ENCODE measurements at regions not wholly inside any gene's neighbourhood (a gene's known extent, or its start where the extent isn't known, plus 50 kb on each side); places are given as distances from the start of the nearest gene placed in this dataset.

- TF ChIP-seq CTCF (IDR thresholded peaks at IDR 0.05; ENCODE audit: low read length) (no peak), EZH2 (IDR thresholded peaks at IDR 0.05; ENCODE audit: borderline replicate concordance, low read length) (no peak)
These were observed 174.1 kb upstream of the SFSWAP start for GRCh38 chr12:131536766-131537165.

Data from OCI-LY1 (cell line).